Endothelial cell of umbilical vein (primary cell): ENCODE measurements at regions not wholly inside any gene's neighbourhood (a gene's known extent, or its start where the extent isn't known, plus 50 kb on each side); places are given as distances from the start of the nearest gene placed in this dataset.

Experiments
- EZH2 ChIP-seq: IDR thresholded peaks from 2 replicates; pipeline ENCODE4 v1.6.1; 2012; ENCODE audit warnings: borderline replicate concordance, low read depth, mild to moderate bottlenecking, moderate library complexity, low read length, inconsistent platforms; ENCODE audit not compliant: severe bottlenecking
- FOS ChIP-seq: IDR thresholded peaks from 2 replicates; pipeline ENCODE4 v1.6.1; 2011; ENCODE audit warnings: mild to moderate bottlenecking, low read length, moderate library complexity, borderline replicate concordance; ENCODE audit not compliant: insufficient read depth
- JUN ChIP-seq: IDR thresholded peaks from 2 replicates; pipeline ENCODE4 v1.6.1; 2011; ENCODE audit warnings: borderline replicate concordance, low read depth; ENCODE audit not compliant: insufficient read length, insufficient read depth
- POLR2A ChIP-seq: IDR thresholded peaks from 2 replicates; pipeline ENCODE4 v1.6.1; 2012; ENCODE audit warnings: low read depth, mild to moderate bottlenecking, control low read depth, low read length
- POLR2AphosphoS5 ChIP-seq: IDR thresholded peaks from 2 replicates; pipeline ENCODE4 v1.6.1; 2012; ENCODE audit warnings: low read depth, mild to moderate bottlenecking, control low read depth, low read length, moderate library complexity; ENCODE audit not compliant: insufficient read depth
- TF ChIP-seq, protein P1 (sequence below), 2 donors: IDR thresholded peaks; 1 replicate in 1 of 2; 2 replicates in 1 of 2; pipeline ENCODE4 v1.5.1; 2011; ENCODE audit warnings: low read length in 2 of 2, mild to moderate bottlenecking in 2 of 2, moderate library complexity in 2 of 2, control low read depth in 1 of 2, inconsistent platforms in 1 of 2, low read depth in 1 of 2; ENCODE audit not compliant: insufficient read depth in 1 of 2; ENCODE audit errors: extremely low read depth in 1 of 2

DNA sequence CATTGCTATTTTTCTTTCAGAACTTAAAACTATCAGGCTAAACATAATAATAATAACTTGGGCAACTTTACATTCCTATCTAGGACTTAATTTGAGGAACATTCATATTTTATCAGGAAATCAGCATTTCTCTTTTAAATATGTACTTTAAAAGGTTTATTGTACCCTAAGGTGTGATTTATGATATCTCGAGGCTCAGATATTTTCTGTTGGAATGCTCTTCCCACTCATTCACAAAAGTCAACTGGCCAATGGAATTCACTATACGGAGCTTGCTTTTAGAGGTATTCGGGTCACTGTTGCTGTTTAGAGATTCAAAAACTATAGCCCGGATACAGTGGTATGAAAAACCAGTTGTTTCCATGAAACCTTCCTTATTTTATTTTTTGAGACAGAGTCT is 328.3 kb downstream of the GBA3 start:
- TF ChIP-seq, protein P1, sequence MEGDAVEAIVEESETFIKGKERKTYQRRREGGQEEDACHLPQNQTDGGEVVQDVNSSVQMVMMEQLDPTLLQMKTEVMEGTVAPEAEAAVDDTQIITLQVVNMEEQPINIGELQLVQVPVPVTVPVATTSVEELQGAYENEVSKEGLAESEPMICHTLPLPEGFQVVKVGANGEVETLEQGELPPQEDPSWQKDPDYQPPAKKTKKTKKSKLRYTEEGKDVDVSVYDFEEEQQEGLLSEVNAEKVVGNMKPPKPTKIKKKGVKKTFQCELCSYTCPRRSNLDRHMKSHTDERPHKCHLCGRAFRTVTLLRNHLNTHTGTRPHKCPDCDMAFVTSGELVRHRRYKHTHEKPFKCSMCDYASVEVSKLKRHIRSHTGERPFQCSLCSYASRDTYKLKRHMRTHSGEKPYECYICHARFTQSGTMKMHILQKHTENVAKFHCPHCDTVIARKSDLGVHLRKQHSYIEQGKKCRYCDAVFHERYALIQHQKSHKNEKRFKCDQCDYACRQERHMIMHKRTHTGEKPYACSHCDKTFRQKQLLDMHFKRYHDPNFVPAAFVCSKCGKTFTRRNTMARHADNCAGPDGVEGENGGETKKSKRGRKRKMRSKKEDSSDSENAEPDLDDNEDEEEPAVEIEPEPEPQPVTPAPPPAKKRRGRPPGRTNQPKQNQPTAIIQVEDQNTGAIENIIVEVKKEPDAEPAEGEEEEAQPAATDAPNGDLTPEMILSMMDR (IDR thresholded peaks at IDR 0.05; ENCODE audit: extremely low read depth in 1 of 2, insufficient read depth in 1 of 2, low read depth in 1 of 2, low read length in 2 of 2) = no peak
- TF ChIP-seq EZH2 (no peak), POLR2A (no peak), JUN (no peak), POLR2AphosphoS5 (no peak), FOS (no peak)
